Kidney epithelial cell (primary cell): ENCODE measurements at regions not wholly inside any gene's neighbourhood (a gene's known extent, or its start where the extent isn't known, plus 50 kb on each side); places are given as distances from the start of the nearest gene placed in this dataset.

ENCODE experiments used
- DNase-seq: peaks from one replicate; pipeline ENCODE4 v3.0.0-alpha.2; 2010; ENCODE audit warnings: low read depth
- H3K27me3 ChIP-seq: 2 replicates; pipeline ENCODE4 v1.6.0; 2011; ENCODE audit warnings: low read length; ENCODE audit not compliant: control insufficient read depth, insufficient read depth
- H3K36me3 ChIP-seq: 2 replicates; pipeline ENCODE4 v1.5.1; 2011; ENCODE audit warnings: low read length; ENCODE audit not compliant: control insufficient read depth, insufficient read depth
- H3K4me3 ChIP-seq: 2 replicates; pipeline ENCODE4 v1.5.1; 2011; ENCODE audit warnings: low read depth, mild to moderate bottlenecking, control low read depth, low read length
- TF ChIP-seq, protein P1 (sequence below): IDR thresholded peaks from 2 replicates; pipeline ENCODE4 v1.5.1; 2011; ENCODE audit warnings: mild to moderate bottlenecking, moderate library complexity, low read length, control low read depth, inconsistent platforms; ENCODE audit not compliant: insufficient read depth, poor library complexity, severe bottlenecking

DNA sequence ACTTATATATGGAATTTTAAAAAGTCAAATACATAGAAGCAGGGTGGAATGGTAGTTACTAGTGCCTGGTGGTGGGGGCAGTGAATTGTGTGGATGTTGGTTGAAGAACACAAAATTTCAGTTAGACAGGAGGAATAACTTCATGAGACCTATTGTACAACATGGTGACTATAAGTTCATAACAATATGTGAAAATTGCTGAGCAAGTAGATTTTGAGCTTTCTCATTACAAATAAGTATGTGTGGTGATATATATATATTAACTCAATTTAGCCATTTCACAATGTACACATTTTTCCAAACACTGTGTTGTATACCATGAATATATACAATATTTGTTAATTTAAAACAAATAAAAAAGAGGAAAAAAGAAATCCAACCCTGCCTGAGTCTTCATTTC is 641.1 kb downstream of the DIAPH3 start:
- Histone ChIP-seq H3K4me3 (no peak overlapping the region), H3K36me3 (no peaks in the 10 kb centered on the region), H3K27me3 (no peaks in the 10 kb centered on the region)
- DNase-seq: no peak
- TF ChIP-seq, protein P1, sequence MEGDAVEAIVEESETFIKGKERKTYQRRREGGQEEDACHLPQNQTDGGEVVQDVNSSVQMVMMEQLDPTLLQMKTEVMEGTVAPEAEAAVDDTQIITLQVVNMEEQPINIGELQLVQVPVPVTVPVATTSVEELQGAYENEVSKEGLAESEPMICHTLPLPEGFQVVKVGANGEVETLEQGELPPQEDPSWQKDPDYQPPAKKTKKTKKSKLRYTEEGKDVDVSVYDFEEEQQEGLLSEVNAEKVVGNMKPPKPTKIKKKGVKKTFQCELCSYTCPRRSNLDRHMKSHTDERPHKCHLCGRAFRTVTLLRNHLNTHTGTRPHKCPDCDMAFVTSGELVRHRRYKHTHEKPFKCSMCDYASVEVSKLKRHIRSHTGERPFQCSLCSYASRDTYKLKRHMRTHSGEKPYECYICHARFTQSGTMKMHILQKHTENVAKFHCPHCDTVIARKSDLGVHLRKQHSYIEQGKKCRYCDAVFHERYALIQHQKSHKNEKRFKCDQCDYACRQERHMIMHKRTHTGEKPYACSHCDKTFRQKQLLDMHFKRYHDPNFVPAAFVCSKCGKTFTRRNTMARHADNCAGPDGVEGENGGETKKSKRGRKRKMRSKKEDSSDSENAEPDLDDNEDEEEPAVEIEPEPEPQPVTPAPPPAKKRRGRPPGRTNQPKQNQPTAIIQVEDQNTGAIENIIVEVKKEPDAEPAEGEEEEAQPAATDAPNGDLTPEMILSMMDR: no peak

DNA sequence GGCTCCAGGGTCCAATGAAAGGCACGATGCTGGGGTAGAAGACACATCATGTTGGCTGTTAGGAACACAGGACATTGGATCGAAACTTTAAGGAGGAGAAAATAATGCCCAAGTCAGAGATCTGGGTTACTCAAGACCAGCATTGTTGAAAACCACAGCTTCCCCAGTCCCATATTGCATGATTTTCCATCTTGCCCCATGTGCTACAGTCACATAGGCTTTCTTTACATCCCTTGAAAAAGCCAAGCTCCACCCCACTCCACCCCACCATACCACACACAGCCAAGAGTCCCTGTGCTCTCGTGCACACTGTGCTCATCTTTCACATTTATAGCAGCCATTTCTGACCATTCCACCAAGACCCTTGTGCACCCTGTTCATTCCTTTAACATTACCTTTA is 636.2 kb downstream of the DIAPH3 start:
- TF ChIP-seq, protein P1: no peak
- no peaks in the 10 kb centered on the region for H3K36me3 ChIP-seq
- H3K27me3 ChIP-seq: no peaks in the 10 kb centered on the region
- H3K4me3 ChIP-seq: no peak overlapping the region
- no peak for DNase-seq

DNA sequence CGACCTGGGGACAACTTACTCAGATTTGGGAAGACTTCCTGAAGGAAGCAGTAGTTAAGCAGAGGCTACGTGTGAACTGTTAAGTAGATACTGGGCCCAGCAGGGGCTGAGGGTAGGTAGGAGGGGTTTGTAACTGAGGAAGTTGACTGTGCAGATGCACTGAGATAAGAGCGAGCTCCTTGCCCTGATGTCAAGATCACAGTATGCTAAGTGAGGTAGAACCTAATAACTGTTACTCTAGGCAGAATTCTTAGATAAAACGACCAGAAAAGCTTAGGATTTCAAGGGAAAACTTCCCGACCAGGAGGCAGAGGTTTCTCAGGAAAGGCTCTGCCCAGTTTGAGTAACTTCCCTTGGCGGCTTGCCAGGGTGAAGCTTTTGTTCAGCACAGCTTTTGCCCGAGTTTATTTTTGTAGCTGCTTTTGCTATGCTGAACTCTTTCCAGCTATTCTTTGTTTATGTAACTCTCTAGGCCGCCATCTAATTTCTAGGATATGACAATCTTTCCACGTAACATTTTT is 632.1 kb downstream of the DIAPH3 start:
- DNase-seq: peak; percentile 50
- Histone ChIP-seq H3K36me3 (no peaks in the 10 kb centered on the region), H3K27me3 (no peaks in the 10 kb centered on the region), H3K4me3 (no peak overlapping the region)
- TF ChIP-seq, protein P1: no peak

DNA sequence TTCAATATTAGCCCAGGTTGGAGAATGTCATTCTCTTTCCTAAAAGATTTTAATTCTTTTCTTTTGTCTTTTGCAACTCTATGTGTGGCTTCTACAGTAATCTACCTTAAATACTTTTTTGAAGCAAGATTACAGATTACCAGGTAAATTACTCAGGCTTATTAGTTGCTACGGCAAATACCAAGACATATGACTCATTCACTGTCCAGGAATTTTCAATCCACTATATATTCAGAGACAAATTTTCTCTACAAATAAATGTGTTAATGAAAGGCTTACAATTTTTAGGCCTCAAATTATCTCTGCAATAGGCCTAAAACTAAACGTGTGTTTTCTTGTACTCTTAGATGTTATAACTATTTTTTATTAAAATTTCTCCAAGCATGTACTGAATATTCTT is 631.3 kb downstream of the DIAPH3 start:
- H3K36me3 ChIP-seq: no peaks in the 10 kb centered on the region
- DNase-seq: peak; percentile 14
- H3K27me3 ChIP-seq: no peaks in the 10 kb centered on the region
- TF ChIP-seq, protein P1: no peak
- H3K4me3 ChIP-seq: no peak overlapping the region

DNA sequence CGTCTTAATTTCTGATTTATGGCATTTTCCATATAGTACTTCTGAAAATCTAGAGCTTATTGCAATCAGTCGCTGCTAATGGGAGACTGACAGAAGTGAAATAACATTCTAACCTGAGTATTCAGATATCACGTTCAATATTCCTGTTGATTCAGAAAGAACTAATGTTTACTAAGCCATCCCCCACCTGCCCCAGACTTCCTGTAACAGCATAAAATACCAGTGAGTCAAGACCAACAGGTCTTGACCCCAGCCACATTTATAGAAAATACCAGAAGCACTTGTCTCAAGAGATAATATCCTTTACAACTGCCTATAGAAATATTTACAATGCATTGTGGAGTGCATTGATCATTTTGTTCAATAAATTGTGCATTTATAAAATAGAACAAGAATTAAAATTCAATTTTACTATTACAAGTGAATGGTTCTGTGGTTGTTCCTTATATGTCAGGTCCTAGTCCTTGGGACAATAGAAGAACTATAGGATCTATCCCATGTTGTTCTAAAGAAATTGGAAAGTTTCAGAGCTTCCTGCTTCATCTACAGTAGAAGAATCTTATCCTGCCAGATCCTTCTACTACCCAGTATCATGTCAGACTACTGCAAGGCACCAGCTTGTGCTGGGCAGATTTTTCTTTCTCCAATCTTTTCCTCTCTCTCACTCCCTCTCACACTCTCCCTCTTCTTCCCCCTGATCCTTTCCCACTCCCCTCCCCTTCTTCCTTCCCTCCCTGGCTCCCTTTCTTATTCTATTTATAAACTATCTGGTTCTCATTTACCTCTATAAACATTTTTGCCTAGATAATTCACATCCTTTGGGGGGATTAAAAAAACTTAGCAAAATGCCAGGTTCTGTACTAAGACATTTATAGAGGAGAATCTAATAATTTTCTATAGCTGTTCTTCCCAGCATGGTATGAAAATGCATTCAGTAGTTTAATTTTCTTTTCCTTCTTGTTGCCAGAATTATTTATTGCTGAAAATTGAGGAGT is 629.9 kb downstream of the DIAPH3 start:
- peak; percentile 39 for DNase-seq
- no peak overlapping the region for H3K4me3 ChIP-seq
- TF ChIP-seq, protein P1: no peak
- H3K36me3 ChIP-seq: no peaks in the 10 kb centered on the region
- no peaks in the 10 kb centered on the region for H3K27me3 ChIP-seq
